Hepatocyte (in vitro differentiated cells): ENCODE measurements at regions not wholly inside any gene's neighbourhood (a gene's known extent, or its start where the extent isn't known, plus 50 kb on each side); places are given as distances from the start of the nearest gene placed in this dataset.

Experiments
- CTCF ChIP-seq: fragments of 200-600 bp; sonication (generic); IDR thresholded peaks from 2 replicates; pipeline ENCODE4 v1.5.1; 2016; ENCODE audit warnings: antibody characterized with exemption, mild to moderate bottlenecking; ENCODE audit not compliant: poor library complexity
- EZH2 ChIP-seq: fragments of 200-600 bp; sonication (generic); IDR thresholded peaks from 2 replicates; pipeline ENCODE4 v1.6.1; 2016; ENCODE audit warnings: antibody characterized with exemption, mild to moderate bottlenecking, borderline replicate concordance
- EZH2phosphoT487 ChIP-seq: fragments of 200-600 bp; sonication (generic); IDR thresholded peaks from one replicate; pipeline ENCODE4 v1.6.1; 2018; ENCODE audit warnings: antibody characterized with exemption, mild to moderate bottlenecking, low read depth, moderate library complexity; ENCODE audit not compliant: unreplicated experiment, severe bottlenecking

DNA sequence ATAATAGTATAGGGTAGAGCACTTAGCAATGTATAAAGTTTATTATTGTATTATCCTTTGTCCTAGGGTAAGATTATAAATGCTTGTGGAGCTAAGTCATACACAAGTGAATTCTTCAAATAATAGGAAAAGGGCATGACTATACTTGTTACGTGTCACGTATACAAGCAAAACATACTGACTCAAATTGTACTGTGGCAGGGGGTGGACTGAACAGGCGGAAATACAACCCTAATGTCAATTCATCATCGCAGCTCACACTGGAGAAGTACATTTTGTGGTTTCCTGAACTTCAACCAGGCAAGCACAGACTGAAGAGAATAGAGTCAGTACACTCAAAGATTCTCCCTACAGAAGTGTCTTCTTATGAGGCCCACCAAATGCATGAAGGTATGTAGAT lies 201.0 kb downstream of the MBD2 start:
- TF ChIP-seq CTCF (no peak), EZH2phosphoT487 (no peak), EZH2 (no peak)
